Thyroid gland (tissue), 4 donors: ENCODE measurements at regions not wholly inside any gene's neighbourhood (a gene's known extent, or its start where the extent isn't known, plus 50 kb on each side); places are given as distances from the start of the nearest gene placed in this dataset.

ENCODE experiments used
- POLR2A ChIP-seq, 2 donors: fragments of 450-650 bp; IDR thresholded peaks; one replicate each; pipeline ENCODE4 v1.6.1; 2017; ENCODE audit warnings: antibody characterized with exemption in 2 of 2, mild to moderate bottlenecking in 2 of 2, moderate library complexity in 1 of 2
- TF ChIP-seq, protein P1 (sequence below), 6 experiments: fragments of 200-600 bp in 3 of 6; fragments of 450-650 bp in 3 of 6; sonication (generic) in 3 of 6; IDR thresholded peaks; one replicate each; pipeline ENCODE4 v1.5.1; 2016 to 2019; ENCODE audit warnings: antibody characterized with exemption in 6 of 6, mild to moderate bottlenecking in 2 of 6, inconsistent platforms in 1 of 6, moderate library complexity in 1 of 6

DNA sequence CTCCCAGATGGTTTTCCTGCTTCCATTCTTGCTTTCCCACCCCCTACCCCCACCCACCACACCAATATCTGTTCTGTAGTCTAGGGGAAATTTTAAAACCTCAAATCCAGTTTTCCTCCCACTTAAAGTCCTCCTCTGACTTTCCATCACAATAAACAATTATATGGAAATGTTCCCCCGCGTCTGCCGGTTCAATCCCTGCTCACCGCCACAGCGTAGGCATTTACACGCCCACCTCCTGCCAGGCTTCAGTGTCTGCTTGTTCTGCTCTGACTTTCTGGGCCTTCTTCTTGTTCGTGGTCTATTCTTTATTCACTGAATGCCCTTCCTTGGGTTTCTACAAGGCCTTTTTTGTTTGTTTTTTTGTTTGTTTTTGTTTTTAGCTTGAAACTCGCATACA lies 633.0 kb upstream of the MKI67 start:
- no peak for TF ChIP-seq POLR2A (IDR thresholded peaks at IDR 0.05)
- TF ChIP-seq, protein P1, sequence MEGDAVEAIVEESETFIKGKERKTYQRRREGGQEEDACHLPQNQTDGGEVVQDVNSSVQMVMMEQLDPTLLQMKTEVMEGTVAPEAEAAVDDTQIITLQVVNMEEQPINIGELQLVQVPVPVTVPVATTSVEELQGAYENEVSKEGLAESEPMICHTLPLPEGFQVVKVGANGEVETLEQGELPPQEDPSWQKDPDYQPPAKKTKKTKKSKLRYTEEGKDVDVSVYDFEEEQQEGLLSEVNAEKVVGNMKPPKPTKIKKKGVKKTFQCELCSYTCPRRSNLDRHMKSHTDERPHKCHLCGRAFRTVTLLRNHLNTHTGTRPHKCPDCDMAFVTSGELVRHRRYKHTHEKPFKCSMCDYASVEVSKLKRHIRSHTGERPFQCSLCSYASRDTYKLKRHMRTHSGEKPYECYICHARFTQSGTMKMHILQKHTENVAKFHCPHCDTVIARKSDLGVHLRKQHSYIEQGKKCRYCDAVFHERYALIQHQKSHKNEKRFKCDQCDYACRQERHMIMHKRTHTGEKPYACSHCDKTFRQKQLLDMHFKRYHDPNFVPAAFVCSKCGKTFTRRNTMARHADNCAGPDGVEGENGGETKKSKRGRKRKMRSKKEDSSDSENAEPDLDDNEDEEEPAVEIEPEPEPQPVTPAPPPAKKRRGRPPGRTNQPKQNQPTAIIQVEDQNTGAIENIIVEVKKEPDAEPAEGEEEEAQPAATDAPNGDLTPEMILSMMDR (IDR thresholded peaks at IDR 0.05): no peak
